HG03571 (cell line): ENCODE measurements at regions not wholly inside any gene's neighbourhood (a gene's known extent, or its start where the extent isn't known, plus 50 kb on each side); places are given as distances from the start of the nearest gene placed in this dataset.

Experiments
- ATAC-seq: cut with Tn5 transposase; IDR thresholded peaks from one replicate; pipeline ENCODE4 v1.9.1; 2021; ENCODE audit not compliant: unreplicated experiment

DNA sequence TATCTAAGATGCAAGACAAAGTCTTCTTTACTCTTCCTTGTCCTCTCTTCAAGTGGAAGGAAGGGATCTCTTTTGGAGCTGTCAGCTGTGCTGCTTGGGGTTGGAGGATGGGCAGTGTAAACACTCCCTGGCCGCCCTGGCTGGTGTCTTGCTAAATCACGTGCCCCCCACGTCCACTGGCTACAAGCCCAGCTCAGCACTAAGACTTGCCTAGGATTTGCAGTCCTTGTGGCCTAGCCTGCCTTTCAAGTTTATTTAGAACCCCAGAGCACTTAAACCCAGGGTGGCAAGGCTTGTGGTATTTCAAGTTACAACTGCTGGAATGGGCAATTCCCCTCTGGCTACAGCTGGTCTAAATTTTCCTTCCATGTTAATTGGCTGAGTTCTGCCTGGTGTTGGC is 272.4 kb upstream of the MYO3A start:
- no peak for ATAC-seq

GRCh38 chr10:25666276-25666675 is 267.8 kb upstream of the MYO3A start:
- no peak for ATAC-seq

DNA sequence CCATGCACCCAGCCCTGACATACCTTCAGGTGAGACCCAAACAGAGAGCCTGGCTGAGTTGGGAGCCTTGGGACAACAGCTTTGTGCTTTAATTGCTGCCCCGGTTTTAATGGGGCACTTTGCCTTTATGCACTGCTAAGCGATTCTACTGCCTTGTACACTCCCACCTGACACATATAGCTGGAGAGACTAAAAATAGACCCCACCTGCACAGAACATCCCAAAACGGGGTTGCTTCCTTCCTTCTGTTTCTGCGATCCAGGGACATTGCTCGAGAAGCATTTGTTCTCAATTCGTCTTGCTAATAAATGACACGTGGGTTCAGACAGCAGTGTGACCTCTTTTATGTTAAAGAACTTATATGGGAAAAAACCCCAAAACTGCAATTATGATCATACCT is 258.8 kb upstream of the MYO3A start:
- no peak for ATAC-seq

DNA sequence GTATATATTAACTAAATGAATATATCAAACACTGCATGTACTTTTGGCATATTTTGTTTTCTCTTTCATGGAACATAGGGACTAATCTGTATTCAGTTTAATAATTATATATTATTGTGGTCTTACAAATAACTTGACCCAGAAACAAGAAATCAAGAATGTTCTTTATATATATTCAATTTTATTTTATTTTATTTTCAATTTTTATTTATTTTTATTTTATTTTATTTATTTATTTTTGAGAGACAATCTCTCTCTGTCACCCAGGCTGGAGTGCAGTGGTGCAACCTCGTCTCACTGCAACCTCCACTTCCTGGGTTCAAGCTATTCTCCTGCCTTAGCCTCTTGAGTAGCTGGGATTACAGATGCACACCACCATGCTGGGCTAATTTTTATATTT is 258.4 kb upstream of the MYO3A start:
- no peak for ATAC-seq

GRCh38 chr10:25678220-25678619 is 255.8 kb upstream of the MYO3A start:
- no peak for ATAC-seq

DNA sequence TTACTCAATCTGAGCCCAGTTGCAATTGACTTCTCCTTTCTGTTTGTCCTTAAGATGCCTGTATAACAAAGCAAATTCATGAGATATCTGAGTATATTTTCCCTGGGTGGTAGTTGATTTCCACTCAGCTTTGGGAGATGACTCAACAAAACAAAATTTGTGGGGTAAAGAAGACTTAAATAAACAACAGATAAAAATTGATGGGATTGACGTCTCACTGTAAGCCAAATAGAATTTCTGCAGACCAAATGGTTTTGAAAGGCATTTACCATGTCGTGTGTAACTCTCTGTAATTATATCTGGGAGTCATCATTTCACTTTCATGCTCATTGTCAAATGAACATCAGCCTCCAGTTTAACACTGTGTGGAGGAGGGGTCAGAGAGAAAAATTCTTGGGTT is 255.4 kb upstream of the MYO3A start:
- ATAC-seq: no peak

DNA sequence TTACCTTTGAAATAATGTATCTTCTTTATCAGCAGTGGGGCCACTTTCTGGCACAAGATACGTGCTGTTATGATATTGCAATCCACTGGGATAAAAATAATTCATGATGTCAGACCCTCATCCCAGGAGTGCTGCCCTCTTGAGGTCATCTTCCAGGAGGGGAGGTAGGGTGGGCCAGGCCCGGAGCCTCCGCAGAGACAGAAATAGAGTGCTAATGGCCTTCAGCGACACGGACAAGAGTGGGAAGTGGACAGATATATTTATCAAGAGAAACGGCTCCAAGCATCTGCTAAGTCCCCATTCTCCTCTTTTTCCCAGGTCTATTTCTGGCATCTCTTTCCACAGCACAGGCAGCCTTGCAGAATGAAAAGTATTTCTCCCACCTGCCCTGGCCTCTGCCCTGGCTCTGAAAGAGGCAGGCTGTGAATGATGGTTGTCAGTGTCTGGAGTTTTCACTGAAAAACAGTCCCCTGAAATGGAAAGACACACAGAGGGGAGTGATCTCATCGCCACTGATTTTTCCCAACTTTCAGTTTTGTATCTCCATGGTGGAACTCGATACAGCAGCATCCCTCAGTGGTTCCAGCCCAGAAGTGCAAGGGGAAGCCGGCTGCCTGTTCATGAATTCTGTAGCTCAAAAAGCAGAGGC is 251.7 kb upstream of the MYO3A start:
- no peak for ATAC-seq

- no peak for ATAC-seq
These were observed 250.7 kb upstream of the MYO3A start for GRCh38 chr10:25683344-25683743.

DNA sequence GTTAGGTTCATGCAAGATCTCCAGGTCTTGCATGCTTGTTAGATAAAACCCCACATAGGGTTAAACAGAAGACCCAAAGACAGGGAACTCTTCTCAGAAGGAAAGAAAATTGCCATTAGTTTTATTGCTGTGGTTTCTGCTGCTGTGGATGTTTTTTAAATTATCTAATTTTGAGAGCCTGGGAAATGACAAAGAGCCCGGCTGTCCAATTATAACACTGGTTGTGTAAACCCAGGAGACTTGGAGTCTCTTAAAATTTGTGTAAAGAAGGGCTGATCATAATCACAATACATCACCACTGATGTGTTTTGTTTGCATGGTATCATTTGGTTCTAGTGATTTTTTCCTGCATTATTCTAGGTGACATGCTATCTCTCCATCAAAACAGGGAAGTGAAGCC is 246.5 kb upstream of the MYO3A start:
- no peak for ATAC-seq

DNA sequence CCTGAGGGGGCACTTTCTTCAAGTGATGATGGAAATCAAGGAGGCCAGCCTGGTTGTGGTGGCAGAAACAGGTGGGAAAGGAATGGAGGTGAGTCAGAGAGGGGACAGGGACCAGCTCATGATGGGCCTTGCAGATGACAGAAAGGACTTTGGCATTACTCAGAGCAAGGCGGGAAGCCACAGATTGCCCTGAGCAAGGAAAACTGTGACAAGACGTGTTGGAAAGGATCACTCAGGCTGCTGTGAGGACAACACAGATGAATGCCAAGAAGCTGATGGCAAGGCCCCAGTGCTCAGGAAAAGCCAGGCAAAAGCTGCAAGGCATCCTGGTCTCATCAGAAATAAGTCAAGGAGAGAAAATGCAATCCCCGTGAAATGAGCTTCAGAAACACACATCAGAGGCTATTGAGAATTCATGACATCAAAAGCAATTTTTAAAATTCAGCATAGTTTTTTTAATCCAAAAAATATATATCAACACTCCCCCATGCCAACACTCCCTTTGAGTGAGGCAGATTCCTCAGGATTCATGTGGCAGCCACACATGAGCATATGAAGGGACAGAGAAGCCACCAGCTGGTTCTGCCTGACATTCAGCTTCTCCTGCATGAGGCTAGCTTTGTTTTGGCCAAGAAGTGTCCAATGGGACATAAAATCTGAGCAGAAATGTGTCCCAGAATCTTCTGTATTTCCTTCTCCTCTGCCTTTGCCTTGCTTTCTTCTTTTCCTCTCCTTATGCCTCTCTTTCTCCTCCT is 244.5 kb upstream of the MYO3A start:
- ATAC-seq: no peak

DNA sequence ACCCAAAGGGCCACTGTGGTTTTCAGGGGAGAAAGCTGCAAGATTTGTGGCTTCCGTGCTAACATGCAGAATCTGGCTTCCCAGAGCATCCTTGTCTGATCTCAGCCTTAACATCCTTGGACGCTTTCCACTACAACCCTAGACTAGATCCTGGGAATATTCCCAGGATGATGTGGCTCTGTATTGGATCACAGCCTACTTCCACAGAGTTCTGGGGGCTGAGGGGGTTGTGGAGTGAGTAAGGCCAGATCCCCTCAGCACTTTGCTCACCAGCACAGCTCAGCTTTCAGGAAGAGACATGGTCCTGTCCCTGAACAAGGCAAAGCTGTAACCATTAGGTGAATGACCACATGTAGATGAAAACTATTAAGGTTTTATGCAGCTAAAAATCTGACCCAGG is 241.3 kb upstream of the MYO3A start:
- ATAC-seq: no peak

DNA sequence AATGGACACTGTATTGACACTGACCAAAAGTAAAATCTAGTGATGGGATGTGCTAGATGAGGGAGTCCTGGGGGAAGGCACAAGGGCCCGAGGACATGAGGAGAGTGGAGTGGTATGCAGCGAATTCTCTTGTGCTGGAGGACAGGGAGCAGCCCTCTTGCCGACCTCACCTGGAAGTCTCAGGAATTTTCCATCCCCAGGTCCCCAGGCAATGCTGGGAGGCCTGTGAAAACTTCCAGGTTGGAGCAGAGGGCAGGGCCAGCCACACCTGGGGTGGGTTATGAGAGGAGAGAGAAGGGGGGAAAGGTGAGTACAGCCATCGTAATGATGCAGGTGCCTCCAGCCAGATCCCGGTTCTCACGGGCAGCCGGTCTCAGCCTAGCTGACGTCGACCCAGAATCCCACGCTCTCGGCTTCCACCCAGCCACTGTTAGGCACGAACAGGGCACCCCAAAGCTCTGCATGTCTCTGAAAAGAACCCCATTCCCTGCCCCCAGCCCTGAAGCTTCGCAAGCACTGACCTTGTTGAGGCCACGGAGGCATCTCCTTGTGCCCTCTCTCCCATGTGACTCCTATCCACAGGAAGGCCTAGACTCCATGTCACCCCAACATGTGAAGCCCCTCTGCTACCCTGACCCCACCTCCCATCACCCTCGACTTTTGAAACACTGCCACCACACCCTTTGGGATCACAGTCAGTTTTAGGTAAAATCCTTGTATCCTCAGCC is 239.7 kb upstream of the MYO3A start:
- ATAC-seq: no peak

DNA sequence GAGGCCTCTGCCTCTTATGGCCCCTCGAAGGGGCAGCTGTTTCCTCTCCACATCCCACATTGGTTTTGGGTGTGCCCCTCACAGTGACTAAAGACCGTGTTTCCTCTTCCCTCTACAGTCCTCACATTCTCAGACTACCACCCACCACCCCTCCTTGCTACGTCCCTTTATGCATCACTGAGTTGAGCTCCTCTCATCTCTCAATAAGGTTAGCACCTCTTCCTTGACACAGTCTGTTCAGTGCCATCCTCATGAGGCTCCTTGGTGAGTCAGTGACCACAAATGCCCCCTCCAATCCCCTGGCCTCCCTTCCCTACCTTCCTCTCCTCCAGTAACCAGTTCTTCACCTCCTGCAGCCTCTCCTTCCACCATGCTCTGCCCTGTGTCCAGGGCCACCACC is 239.1 kb upstream of the MYO3A start:
- ATAC-seq: no peak

- ATAC-seq: no peak
These were observed 238.4 kb upstream of the MYO3A start for GRCh38 chr10:25695586-25695985.

DNA sequence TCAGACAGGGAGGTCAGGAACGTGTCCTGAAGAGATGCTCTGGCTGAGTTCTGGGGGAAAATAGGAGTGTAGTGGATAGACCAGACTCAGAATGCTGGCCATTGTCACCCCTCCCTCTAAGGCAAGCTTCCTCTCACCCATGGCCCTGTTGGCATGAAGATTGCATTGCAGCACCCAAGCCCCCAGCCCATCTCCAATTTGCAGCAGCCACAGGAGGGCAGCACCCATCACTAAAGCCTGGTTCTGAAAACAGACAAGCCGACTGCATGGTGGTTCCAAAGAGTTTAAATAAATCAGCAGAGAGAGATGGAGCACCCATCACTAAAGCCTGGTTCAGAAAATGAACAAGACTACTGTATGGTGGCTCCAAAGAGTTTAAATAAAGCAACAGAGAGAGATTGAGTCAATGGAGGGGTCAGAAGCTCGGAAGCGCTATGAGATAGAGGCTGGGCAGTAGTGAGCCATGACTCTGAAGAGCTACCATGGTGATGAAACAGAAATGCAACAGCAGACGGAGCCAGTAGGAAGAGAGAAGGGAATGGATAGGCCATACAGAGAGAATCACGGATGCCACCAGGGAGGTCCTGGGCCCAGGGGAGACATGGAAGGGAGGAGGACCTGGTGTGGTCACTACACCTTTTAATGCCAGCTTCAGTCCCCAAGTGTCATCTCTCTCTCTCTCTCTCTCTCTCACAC is 237.9 kb upstream of the MYO3A start:
- ATAC-seq: no peak

DNA sequence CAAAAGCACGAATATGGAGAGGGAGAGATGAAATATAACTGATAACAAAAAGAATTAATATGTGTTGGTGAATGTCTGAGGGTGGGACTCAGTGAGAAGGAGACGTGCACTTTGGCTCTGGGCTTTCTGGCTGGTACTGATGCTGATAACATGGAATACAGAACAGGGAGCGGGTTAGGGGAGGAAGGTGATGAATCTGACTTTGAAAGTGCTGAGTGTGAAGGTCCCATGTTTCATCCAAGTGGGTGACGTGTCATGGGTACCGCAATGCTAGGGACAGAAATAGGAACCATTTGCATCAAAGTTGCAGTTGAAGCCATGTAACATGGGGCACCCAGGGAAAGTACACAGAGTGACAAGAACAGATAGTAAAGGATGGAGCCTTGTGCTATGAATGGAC is 236.6 kb upstream of the MYO3A start:
- ATAC-seq: no peak

- no peak for ATAC-seq
These were observed 235.4 kb upstream of the MYO3A start for GRCh38 chr10:25698638-25699037.

GRCh38 chr10:25699631-25700030 is 234.4 kb upstream of the MYO3A start:
- no peak for ATAC-seq

GRCh38 chr10:25701652-25702051 is 232.4 kb upstream of the MYO3A start:
- no peak for ATAC-seq

DNA sequence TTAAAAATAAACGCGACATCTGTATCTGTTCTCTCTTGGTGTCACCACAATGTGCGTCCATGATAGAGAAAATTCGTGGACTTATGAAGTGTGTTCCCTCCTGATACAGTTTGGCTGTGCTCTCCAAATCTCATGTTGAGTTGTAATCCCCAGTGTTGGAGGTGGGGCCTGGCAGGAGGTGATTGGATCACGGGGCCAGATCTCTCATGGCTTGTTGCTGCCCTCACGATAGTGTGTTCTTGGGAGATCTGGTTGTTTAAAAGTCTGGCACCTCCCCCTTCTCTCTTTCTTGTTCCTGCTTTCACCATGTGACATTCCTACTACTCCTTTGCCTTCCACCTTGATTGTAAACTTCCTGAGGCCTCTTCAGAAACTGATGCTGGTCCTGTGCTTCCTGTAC is 229.4 kb upstream of the MYO3A start:
- ATAC-seq: no peak

DNA sequence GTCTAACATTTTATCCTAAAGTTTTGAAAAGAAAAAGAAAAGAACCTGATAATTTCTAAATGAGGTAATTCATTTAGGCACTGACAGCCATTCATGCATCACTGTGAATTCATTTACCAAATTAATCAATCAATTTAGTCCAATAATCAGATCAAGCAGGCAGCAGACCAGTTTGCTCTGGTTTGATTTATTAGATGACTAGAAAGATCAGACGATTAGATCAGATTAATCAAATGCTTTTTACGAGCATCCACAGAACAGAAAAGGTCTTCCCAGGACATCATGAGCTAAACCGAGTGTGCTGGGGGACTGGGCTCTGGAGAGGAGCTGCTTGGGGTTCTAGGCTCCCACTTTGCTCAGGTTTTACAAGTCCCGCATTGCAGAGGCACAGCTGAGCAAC is 226.5 kb upstream of the MYO3A start:
- ATAC-seq: no peak
